ENCODE measurements at regions not wholly inside any gene's neighbourhood (a gene's known extent, or its start where the extent isn't known, plus 50 kb on each side); places are given as distances from the start of the nearest gene placed in this dataset.

DNA sequence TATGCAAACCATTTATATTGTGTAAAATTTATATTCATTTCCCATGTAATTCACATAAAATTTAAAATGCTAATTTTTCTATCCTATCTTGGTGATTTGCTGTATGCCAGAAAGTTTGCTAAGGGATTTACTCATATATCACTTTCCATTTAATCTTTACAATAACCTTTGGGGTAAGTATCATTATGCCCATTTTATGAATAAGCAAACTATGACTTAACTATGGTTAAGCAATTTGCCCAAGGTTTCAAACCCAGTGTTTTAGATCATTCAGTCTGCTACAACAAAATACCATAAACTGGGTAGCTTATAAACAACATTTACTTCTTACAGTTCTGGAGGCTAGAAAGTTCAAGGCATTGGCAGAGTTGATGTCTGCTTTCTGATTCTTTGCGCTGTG is 246.4 kb upstream of the TMEM161B start:
- H3K27me3 ChIP-seq, result no peaks in the 10 kb centered on the region
- no peaks in the 10 kb centered on the region for H3K9me3 ChIP-seq
- H3K36me3 ChIP-seq, result no peaks in the 10 kb centered on the region
- H3K4me1 ChIP-seq, result no peaks in the 10 kb centered on the region
- TF ChIP-seq, protein P1, sequence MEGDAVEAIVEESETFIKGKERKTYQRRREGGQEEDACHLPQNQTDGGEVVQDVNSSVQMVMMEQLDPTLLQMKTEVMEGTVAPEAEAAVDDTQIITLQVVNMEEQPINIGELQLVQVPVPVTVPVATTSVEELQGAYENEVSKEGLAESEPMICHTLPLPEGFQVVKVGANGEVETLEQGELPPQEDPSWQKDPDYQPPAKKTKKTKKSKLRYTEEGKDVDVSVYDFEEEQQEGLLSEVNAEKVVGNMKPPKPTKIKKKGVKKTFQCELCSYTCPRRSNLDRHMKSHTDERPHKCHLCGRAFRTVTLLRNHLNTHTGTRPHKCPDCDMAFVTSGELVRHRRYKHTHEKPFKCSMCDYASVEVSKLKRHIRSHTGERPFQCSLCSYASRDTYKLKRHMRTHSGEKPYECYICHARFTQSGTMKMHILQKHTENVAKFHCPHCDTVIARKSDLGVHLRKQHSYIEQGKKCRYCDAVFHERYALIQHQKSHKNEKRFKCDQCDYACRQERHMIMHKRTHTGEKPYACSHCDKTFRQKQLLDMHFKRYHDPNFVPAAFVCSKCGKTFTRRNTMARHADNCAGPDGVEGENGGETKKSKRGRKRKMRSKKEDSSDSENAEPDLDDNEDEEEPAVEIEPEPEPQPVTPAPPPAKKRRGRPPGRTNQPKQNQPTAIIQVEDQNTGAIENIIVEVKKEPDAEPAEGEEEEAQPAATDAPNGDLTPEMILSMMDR (IDR thresholded peaks at IDR 0.05; ENCODE audit: low read depth, low read length), result no peak
- DNase-seq, result no peak
- H3K4me3 ChIP-seq (ENCODE audit: low read depth, low read length), result no peak overlapping the region

DNA sequence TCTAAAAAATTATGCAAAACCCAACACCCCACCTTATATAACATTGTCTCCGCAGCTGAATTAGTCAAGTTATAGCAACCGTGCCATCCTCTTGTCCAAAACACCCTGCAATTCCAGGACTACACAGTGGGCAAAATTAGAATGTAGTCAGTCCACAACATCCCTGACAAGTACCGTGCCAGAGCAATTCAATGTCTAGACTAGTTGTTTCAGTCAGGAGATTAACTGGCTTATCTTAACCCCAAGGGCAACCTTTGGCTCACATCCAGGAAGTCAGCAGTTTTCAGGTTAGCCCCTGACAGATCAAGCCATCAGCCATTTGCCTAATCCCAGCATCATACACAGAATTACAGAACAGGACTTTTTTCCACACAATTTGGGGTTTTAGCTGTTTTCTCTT is 240.8 kb upstream of the TMEM161B start:
- peak; percentile 10 for DNase-seq
- no peaks in the 10 kb centered on the region for H3K9me3 ChIP-seq
- TF ChIP-seq, protein P1 (IDR thresholded peaks at IDR 0.05; ENCODE audit: low read depth, low read length), result no peak

DNA sequence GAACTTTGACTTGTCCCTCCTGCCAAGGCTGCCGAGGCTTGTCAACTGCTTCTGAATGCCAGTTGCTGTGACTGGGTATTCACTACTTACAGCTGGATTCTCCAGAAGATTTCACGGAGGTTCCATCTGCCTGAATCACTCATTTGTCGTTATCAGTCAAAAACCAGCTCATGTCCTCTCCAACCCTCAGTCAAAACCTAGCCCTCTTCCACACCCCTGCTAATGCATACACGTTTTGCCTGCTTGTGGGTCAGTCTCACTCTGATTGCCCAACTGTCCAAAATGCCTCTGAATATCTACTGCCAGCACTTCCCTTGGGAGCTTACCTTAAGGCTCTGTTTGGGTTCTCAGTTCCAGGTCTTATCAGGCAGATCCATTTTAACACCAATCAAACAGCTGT is 238.6 kb upstream of the TMEM161B start:
- no peaks in the 10 kb centered on the region for H3K9me3 ChIP-seq
- no peaks in the 10 kb centered on the region for H3K36me3 ChIP-seq
- H3K4me3 ChIP-seq (ENCODE audit: low read depth, low read length), result no peak overlapping the region
- TF ChIP-seq, protein P1 (IDR thresholded peaks at IDR 0.05; ENCODE audit: low read depth, low read length), result no peak
- DNase-seq, result no peak
- no peaks in the 10 kb centered on the region; the same call in 1 of the 2 replicates for H3K4me1 ChIP-seq
- H3K27me3 ChIP-seq, result no peaks in the 10 kb centered on the region

More for the DNA sequence above, 240.8 kb upstream of the TMEM161B start:
- no peaks in the 10 kb centered on the region for H3K27me3 ChIP-seq
- no peaks in the 10 kb centered on the region for H3K4me1 ChIP-seq
- no peak overlapping the region for H3K4me3 ChIP-seq (ENCODE audit: low read depth, low read length)
- H3K36me3 ChIP-seq, result no peaks in the 10 kb centered on the region

DNA sequence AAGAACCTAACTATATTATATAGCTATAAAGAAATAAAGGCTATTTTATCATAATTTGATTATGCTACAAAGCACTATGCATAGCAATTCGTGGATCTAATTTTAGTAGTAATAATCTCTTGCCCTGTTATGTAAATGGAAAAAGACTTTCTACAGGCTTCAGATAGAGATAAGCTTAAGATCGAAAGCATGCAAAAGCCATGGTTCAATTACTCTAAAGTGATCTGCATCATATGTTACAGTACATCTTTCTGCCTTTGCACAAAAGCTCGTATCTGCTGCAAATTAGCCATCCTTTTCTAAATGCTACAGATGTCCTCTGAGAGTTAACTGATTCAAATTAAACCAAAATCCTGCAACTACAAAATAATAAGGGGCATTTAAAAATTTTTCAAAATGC is 234.8 kb upstream of the TMEM161B start:
- DNase-seq, result no peak
- H3K4me1 ChIP-seq, result no peaks in the 10 kb centered on the region; the same call in 1 of the 2 replicates
- H3K9me3 ChIP-seq, result no peaks in the 10 kb centered on the region
- no peak overlapping the region for H3K4me3 ChIP-seq (ENCODE audit: low read depth, low read length)
- TF ChIP-seq, protein P1 (IDR thresholded peaks at IDR 0.05; ENCODE audit: low read depth, low read length), result no peak
- H3K36me3 ChIP-seq, result no peaks in the 10 kb centered on the region
- no peaks in the 10 kb centered on the region for H3K27me3 ChIP-seq

DNA sequence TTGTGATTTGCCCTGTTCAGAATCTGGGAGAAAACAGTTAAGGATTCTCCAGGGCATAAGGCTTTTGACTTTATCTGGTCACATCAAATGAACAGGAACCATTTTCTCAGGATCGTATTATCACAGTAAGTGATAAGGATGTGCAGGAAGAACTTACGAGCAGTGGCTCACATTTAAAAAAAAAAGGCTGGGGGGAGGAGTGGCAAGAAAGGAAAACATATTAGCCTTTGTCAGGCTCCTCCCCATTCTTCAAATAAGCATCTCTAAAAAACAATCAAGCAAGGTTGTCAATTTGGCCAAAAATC is 234.3 kb upstream of the TMEM161B start:
- no peak overlapping the region for H3K4me3 ChIP-seq (ENCODE audit: low read depth, low read length)
- DNase-seq, result no peak
- no peaks in the 10 kb centered on the region for H3K36me3 ChIP-seq
- TF ChIP-seq, protein P1 (IDR thresholded peaks at IDR 0.05; ENCODE audit: low read depth, low read length), result no peak
- H3K9me3 ChIP-seq, result no peaks in the 10 kb centered on the region
- H3K4me1 ChIP-seq, result no peaks in the 10 kb centered on the region; the same call in 1 of the 2 replicates
- H3K27me3 ChIP-seq, result no peaks in the 10 kb centered on the region

DNA sequence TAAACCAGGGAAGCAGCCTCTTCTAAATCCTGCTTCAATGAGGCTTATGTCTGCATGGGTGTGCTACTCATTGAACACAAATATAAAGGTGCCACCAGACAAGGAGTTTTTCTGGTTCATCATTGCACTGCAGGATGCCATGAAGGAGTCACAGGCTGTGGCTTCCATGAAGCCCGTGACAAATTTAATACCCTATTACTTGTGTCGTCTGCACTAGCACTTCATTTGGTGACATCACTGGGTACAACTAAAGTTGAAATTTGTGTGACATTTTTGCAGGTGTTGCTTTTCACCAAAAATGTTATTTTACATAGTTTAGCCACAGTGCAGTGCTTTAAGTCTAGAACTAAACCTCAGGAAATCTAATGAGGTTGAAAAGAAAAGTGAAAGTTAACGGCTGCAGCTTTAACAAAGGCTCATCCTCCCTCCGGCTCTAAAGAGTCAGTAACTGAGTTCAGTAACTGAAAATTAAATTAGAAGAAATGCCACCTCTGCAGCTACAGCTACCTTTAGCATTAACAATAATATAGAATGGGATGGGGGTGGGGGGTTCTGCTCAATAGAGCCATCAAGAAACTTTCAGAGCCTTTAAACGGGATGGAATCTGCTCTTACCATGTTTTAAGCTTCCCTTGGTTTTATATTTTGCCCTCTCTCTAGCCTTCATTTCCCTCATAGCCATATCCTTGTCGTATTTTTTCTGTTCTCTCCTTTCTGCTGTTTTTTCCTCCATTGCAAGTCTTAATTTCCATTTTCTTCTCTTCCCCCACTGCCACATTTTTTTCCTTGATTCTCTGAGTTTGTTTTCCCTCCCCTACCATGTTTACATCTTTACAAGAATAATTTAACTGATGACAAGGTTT is 233.8 kb upstream of the TMEM161B start:
- TF ChIP-seq, protein P1 (IDR thresholded peaks at IDR 0.05; ENCODE audit: low read depth, low read length), result no peak
- no peak for DNase-seq
- Histone ChIP-seq H3K4me1 (no peaks in the 10 kb centered on the region; the same call in 1 of the 2 replicates), H3K27me3 (no peaks in the 10 kb centered on the region), H3K4me3 (ENCODE audit: low read depth, low read length) (peak overlapping the region; percentile 32), H3K9me3 (no peaks in the 10 kb centered on the region), H3K36me3 (no peaks in the 10 kb centered on the region)
